Skeletal muscle tissue (tissue), 3 donors: ENCODE measurements at regions not wholly inside any gene's neighbourhood (a gene's known extent, or its start where the extent isn't known, plus 50 kb on each side); places are given as distances from the start of the nearest gene placed in this dataset.

Experiments used
- H3K27ac ChIP-seq: one replicate; pipeline ENCODE4 v1.7.0; 2013; ENCODE audit warnings: mild to moderate bottlenecking, low read depth, low read length, inconsistent platforms
- H3K27me3 ChIP-seq, 3 donors: one replicate each; pipeline ENCODE4 v1.7.0; 2013; ENCODE audit warnings: low read length in 3 of 3; ENCODE audit not compliant: control insufficient read depth in 3 of 3, insufficient read depth in 3 of 3
- H3K36me3 ChIP-seq, 3 donors: one replicate each; pipeline ENCODE4 v1.7.0; 2013; ENCODE audit warnings: low read length in 3 of 3; ENCODE audit not compliant: control insufficient read depth in 3 of 3, insufficient read depth in 3 of 3
- H3K4me1 ChIP-seq, 3 donors: one replicate each; pipeline ENCODE4 v1.7.0; 2013; ENCODE audit warnings: low read length in 3 of 3, mild to moderate bottlenecking in 3 of 3; ENCODE audit not compliant: control insufficient read depth in 3 of 3, insufficient read depth in 3 of 3
- H3K4me3 ChIP-seq, 3 donors: one replicate each; pipeline ENCODE4 v1.7.0; 2013; ENCODE audit warnings: low read length in 3 of 3
- H3K9ac ChIP-seq, 3 donors: one replicate each; pipeline ENCODE4 v1.7.0; 2013; ENCODE audit warnings: low read length in 3 of 3, mild to moderate bottlenecking in 3 of 3, moderate library complexity in 2 of 3, low read depth in 1 of 3
- H3K9me3 ChIP-seq, 3 donors: one replicate each; pipeline ENCODE4 v1.7.0; 2013; ENCODE audit warnings: low read length in 3 of 3; ENCODE audit not compliant: control insufficient read depth in 3 of 3
- donor health status: Osteomylitis.

GRCh38 chr2:166676716-166677115 lies 182.7 kb upstream of the SCN7A start:
- Histone ChIP-seq H3K9me3 (no peaks in the 10 kb centered on the region), H3K4me3 (no peak overlapping the region), H3K27ac (no peak overlapping the region), H3K4me1 (no peaks in the 10 kb centered on the region), H3K27me3 (no peaks in the 10 kb centered on the region), H3K36me3 (no peaks in the 10 kb centered on the region), H3K9ac (no peak overlapping the region)

- H3K4me1 ChIP-seq = no peaks in the 10 kb centered on the region
- no peaks in the 10 kb centered on the region for H3K27me3 ChIP-seq
- no peak overlapping the region for H3K4me3 ChIP-seq
- H3K27ac ChIP-seq = no peak overlapping the region
- H3K9ac ChIP-seq = no peak overlapping the region
- no peaks in the 10 kb centered on the region for H3K9me3 ChIP-seq
- no peaks in the 10 kb centered on the region for H3K36me3 ChIP-seq
Observed at GRCh38 chr2:166675553-166675952, 181.5 kb upstream of the SCN7A start.

- H3K9me3 ChIP-seq = no peaks in the 10 kb centered on the region
- no peaks in the 10 kb centered on the region for H3K27me3 ChIP-seq
- H3K4me1 ChIP-seq = no peaks in the 10 kb centered on the region
- H3K36me3 ChIP-seq = no peaks in the 10 kb centered on the region
- H3K4me3 ChIP-seq = no peak overlapping the region
- H3K27ac ChIP-seq = no peak overlapping the region
- H3K9ac ChIP-seq = no peak overlapping the region
Observed at GRCh38 chr2:166673986-166674385, 179.9 kb upstream of the SCN7A start.

- no peaks in the 10 kb centered on the region for H3K36me3 ChIP-seq
- no peaks in the 10 kb centered on the region for H3K27me3 ChIP-seq
- no peak overlapping the region for H3K27ac ChIP-seq
Observed at GRCh38 chr2:166671801-166672200, 177.8 kb upstream of the SCN7A start.

GRCh38 chr2:166671235-166671634 lies 177.2 kb upstream of the SCN7A start:
- Histone ChIP-seq H3K4me1 (no peaks in the 10 kb centered on the region), H3K36me3 (no peaks in the 10 kb centered on the region), H3K27ac (no peak overlapping the region), H3K27me3 (no peaks in the 10 kb centered on the region), H3K4me3 (no peak overlapping the region), H3K9ac (no peak overlapping the region), H3K9me3 (no peaks in the 10 kb centered on the region)

More at GRCh38 chr2:166671801-166672200, 177.8 kb upstream of the SCN7A start:
- no peak overlapping the region for H3K9ac ChIP-seq
- no peaks in the 10 kb centered on the region for H3K9me3 ChIP-seq
- no peak overlapping the region for H3K4me3 ChIP-seq
- H3K4me1 ChIP-seq = no peaks in the 10 kb centered on the region

- Histone ChIP-seq H3K27ac (no peak overlapping the region), H3K36me3 (no peaks in the 10 kb centered on the region)
Observed at GRCh38 chr2:166665991-166666940, 172.2 kb upstream of the SCN7A start.

GRCh38 chr2:166661824-166662223 lies 167.8 kb upstream of the SCN7A start:
- Histone ChIP-seq H3K27ac (no peak overlapping the region), H3K27me3 (no peaks in the 10 kb centered on the region), H3K9me3 (no peaks in the 10 kb centered on the region), H3K9ac (no peak overlapping the region), H3K4me1 (no peaks in the 10 kb centered on the region), H3K4me3 (no peak overlapping the region), H3K36me3 (no peaks in the 10 kb centered on the region)

More at GRCh38 chr2:166665991-166666940, 172.2 kb upstream of the SCN7A start:
- Histone ChIP-seq H3K4me3 (no peak overlapping the region), H3K4me1 (no peaks in the 10 kb centered on the region), H3K9me3 (no peaks in the 10 kb centered on the region), H3K27me3 (no peaks in the 10 kb centered on the region), H3K9ac (no peak overlapping the region)

GRCh38 chr2:166661391-166661790 lies 167.3 kb upstream of the SCN7A start:
- no peaks in the 10 kb centered on the region for H3K36me3 ChIP-seq
- no peaks in the 10 kb centered on the region for H3K4me1 ChIP-seq
- H3K9ac ChIP-seq = no peak overlapping the region
- H3K27me3 ChIP-seq = no peaks in the 10 kb centered on the region
- H3K27ac ChIP-seq = no peak overlapping the region
- H3K9me3 ChIP-seq = no peaks in the 10 kb centered on the region
- no peak overlapping the region for H3K4me3 ChIP-seq

- H3K4me1 ChIP-seq = no peaks in the 10 kb centered on the region
- H3K9ac ChIP-seq = no peak overlapping the region
- no peak overlapping the region for H3K4me3 ChIP-seq
- H3K9me3 ChIP-seq = no peaks in the 10 kb centered on the region
- no peaks in the 10 kb centered on the region for H3K36me3 ChIP-seq
- H3K27ac ChIP-seq = no peak overlapping the region
- H3K27me3 ChIP-seq = no peaks in the 10 kb centered on the region
Observed at GRCh38 chr2:166658901-166659300, 164.9 kb upstream of the SCN7A start.

- no peak overlapping the region for H3K27ac ChIP-seq
- no peaks in the 10 kb centered on the region for H3K36me3 ChIP-seq
- no peak overlapping the region for H3K4me3 ChIP-seq
- H3K9ac ChIP-seq = no peak overlapping the region
- H3K9me3 ChIP-seq = no peaks in the 10 kb centered on the region
- H3K4me1 ChIP-seq = no peaks in the 10 kb centered on the region
- H3K27me3 ChIP-seq = no peaks in the 10 kb centered on the region
Observed at GRCh38 chr2:166653185-166653813, 159.2 kb upstream of the SCN7A start.
